ENCODE measurements at regions not wholly inside any gene's neighbourhood (a gene's known extent, or its start where the extent isn't known, plus 50 kb on each side); places are given as distances from the start of the nearest gene placed in this dataset.

DNA sequence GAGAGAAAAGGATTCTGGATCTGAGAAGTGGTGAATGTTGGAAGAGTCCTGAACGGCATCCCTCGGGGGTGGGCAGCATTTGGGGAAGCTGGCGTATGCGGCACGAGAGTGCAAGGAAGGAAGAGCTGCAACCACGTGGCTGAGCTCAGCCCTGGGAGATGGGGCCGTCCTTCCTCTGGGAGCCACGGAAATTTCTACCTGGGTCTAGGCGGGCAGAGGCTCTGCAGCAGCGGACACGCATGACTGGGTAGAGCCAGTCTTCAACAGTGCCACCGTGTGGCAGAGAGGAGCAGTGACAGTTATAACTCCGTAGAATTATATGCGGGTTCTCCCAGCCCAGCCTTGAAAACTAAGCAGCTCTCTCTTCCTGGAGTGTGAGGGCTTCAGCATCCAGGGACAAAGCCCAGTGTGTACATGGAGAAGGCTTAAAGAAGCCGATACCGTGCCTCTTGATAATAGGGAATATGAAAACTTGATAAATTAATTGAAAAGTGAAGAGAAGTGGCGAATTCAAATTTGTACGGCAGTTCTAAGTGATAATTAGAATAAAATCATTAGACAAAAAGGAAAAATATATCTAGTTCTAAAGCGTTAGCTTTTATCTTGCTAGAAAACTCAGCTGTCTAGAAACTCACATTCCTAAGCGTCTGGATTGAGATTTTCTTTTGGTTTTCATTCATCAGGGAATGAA, 82.9 kb upstream of the STXBP6 start (continued):
- TF ChIP-seq, protein P1, sequence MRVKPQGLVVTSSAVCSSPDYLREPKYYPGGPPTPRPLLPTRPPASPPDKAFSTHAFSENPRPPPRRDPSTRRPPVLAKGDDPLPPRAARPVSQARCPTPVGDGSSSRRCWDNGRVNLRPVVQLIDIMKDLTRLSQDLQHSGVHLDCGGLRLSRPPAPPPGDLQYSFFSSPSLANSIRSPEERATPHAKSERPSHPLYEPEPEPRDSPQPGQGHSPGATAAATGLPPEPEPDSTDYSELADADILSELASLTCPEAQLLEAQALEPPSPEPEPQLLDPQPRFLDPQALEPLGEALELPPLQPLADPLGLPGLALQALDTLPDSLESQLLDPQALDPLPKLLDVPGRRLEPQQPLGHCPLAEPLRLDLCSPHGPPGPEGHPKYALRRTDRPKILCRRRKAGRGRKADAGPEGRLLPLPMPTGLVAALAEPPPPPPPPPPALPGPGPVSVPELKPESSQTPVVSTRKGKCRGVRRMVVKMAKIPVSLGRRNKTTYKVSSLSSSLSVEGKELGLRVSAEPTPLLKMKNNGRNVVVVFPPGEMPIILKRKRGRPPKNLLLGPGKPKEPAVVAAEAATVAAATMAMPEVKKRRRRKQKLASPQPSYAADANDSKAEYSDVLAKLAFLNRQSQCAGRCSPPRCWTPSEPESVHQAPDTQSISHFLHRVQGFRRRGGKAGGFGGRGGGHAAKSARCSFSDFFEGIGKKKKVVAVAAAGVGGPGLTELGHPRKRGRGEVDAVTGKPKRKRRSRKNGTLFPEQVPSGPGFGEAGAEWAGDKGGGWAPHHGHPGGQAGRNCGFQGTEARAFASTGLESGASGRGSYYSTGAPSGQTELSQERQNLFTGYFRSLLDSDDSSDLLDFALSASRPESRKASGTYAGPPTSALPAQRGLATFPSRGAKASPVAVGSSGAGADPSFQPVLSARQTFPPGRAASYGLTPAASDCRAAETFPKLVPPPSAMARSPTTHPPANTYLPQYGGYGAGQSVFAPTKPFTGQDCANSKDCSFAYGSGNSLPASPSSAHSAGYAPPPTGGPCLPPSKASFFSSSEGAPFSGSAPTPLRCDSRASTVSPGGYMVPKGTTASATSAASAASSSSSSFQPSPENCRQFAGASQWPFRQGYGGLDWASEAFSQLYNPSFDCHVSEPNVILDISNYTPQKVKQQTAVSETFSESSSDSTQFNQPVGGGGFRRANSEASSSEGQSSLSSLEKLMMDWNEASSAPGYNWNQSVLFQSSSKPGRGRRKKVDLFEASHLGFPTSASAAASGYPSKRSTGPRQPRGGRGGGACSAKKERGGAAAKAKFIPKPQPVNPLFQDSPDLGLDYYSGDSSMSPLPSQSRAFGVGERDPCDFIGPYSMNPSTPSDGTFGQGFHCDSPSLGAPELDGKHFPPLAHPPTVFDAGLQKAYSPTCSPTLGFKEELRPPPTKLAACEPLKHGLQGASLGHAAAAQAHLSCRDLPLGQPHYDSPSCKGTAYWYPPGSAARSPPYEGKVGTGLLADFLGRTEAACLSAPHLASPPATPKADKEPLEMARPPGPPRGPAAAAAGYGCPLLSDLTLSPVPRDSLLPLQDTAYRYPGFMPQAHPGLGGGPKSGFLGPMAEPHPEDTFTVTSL (CRISPR knock-in tag; IDR thresholded peaks at IDR 0.05; ENCODE audit: borderline replicate concordance), result no peak
- peak; percentile 58; the same call in 1 of the 2 replicates for TF ChIP-seq ZBTB20 (CRISPR knock-in tag; IDR thresholded peaks at IDR 0.05; ENCODE audit: borderline replicate concordance, low read depth)
- TF ChIP-seq ZNF879 (CRISPR knock-in tag; IDR thresholded peaks at IDR 0.05), result no peak; the same call in 1 of the 2 replicates
- peak; percentile 69; the same call in 1 of the 2 replicates for TF ChIP-seq RXRB (CRISPR knock-in tag; IDR thresholded peaks at IDR 0.05; ENCODE audit: borderline replicate concordance)
- peak; percentile 80; the same call in 1 of the 2 replicates for TF ChIP-seq ZNF792 (CRISPR knock-in tag; IDR thresholded peaks at IDR 0.05)
- peak; percentile 90 for TF ChIP-seq SALL1 (CRISPR knock-in tag; IDR thresholded peaks at IDR 0.05)
- TF ChIP-seq XRCC5 (optimal IDR thresholded peaks at IDR 0.05; ENCODE audit: low read length), result peak; percentile 97
- TF ChIP-seq, protein P2, sequence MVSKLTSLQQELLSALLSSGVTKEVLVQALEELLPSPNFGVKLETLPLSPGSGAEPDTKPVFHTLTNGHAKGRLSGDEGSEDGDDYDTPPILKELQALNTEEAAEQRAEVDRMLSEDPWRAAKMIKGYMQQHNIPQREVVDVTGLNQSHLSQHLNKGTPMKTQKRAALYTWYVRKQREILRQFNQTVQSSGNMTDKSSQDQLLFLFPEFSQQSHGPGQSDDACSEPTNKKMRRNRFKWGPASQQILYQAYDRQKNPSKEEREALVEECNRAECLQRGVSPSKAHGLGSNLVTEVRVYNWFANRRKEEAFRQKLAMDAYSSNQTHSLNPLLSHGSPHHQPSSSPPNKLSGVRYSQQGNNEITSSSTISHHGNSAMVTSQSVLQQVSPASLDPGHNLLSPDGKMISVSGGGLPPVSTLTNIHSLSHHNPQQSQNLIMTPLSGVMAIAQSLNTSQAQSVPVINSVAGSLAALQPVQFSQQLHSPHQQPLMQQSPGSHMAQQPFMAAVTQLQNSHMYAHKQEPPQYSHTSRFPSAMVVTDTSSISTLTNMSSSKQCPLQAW (CRISPR knock-in tag; IDR thresholded peaks at IDR 0.05), result peak; percentile 70; the same call in 1 of the 2 replicates
- TF ChIP-seq, protein P3, sequence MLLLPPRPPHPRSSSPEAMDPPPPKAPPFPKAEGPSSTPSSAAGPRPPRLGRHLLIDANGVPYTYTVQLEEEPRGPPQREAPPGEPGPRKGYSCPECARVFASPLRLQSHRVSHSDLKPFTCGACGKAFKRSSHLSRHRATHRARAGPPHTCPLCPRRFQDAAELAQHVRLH (CRISPR knock-in tag; IDR thresholded peaks at IDR 0.05; ENCODE audit: borderline replicate concordance, low read depth), result 0 out of 2 replicates have a peak, but pooled peaks have one; percentile 63
- TF ChIP-seq ZNF430 (CRISPR knock-in tag; IDR thresholded peaks at IDR 0.05), result peak; percentile 61; the same call in 1 of the 2 replicates
- TF ChIP-seq, protein P4, sequence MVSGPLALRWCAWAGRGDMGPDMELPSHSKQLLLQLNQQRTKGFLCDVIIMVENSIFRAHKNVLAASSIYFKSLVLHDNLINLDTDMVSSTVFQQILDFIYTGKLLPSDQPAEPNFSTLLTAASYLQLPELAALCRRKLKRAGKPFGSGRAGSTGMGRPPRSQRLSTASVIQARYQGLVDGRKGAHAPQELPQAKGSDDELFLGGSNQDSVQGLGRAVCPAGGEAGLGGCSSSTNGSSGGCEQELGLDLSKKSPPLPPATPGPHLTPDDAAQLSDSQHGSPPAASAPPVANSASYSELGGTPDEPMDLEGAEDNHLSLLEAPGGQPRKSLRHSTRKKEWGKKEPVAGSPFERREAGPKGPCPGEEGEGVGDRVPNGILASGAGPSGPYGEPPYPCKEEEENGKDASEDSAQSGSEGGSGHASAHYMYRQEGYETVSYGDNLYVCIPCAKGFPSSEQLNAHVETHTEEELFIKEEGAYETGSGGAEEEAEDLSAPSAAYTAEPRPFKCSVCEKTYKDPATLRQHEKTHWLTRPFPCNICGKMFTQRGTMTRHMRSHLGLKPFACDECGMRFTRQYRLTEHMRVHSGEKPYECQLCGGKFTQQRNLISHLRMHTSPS (CRISPR knock-in tag; IDR thresholded peaks at IDR 0.05; ENCODE audit: low read depth), result peak; percentile 50; the same call in 1 of the 2 replicates
- TF ChIP-seq, protein P5, sequence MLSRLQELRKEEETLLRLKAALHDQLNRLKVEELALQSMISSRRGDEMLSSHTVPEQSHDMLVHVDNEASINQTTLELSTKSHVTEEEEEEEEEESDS (CRISPR knock-in tag; IDR thresholded peaks at IDR 0.05; ENCODE audit: borderline replicate concordance), result no peak
- peak; percentile 99 for TF ChIP-seq SMC3 (IDR thresholded peaks at IDR 0.05; ENCODE audit: low read length)
- no peak for TF ChIP-seq ZNF546 (CRISPR knock-in tag; conservative IDR thresholded peaks at IDR 0.05)
- TF ChIP-seq ZNF382 (CRISPR knock-in tag; IDR thresholded peaks at IDR 0.05; ENCODE audit: borderline replicate concordance), result no peak

All from HepG2 (cell line).